Osteoblast (primary cell): ENCODE measurements at regions not wholly inside any gene's neighbourhood (a gene's known extent, or its start where the extent isn't known, plus 50 kb on each side); places are given as distances from the start of the nearest gene placed in this dataset.

ENCODE experiments used
- DNase-seq: peaks from one replicate; pipeline ENCODE4 v3.0.0; 2011; ENCODE audit warnings: low spot score, mixed read lengths; ENCODE audit not compliant: insufficient read length; ENCODE audit errors: missing footprints
- H2AFZ ChIP-seq: 2 replicates; pipeline ENCODE4 v1.6.0; 2011; ENCODE audit warnings: mild to moderate bottlenecking, low read length
- H3K27ac ChIP-seq: 2 replicates; pipeline ENCODE4 v1.5.1; 2011; ENCODE audit warnings: mild to moderate bottlenecking, low read depth, low read length, moderate library complexity
- H3K27me3 ChIP-seq: 2 replicates; pipeline ENCODE4 v1.6.0; 2012; ENCODE audit warnings: mild to moderate bottlenecking, control low read depth, inconsistent platforms, low read length, moderate library complexity; ENCODE audit not compliant: insufficient read depth
- H3K36me3 ChIP-seq: 2 replicates; pipeline ENCODE4 v1.5.1; 2011; ENCODE audit warnings: mild to moderate bottlenecking, low read length, control low read depth, moderate library complexity; ENCODE audit not compliant: insufficient read depth
- H3K4me1 ChIP-seq: 2 replicates; pipeline ENCODE4 v1.5.1; 2011; ENCODE audit warnings: mild to moderate bottlenecking, low read length, control low read depth, moderate library complexity; ENCODE audit not compliant: insufficient read depth
- H3K4me2 ChIP-seq: 2 replicates; pipeline ENCODE4 v1.6.0; 2011; ENCODE audit warnings: mild to moderate bottlenecking, low read length; ENCODE audit not compliant: insufficient read depth
- H3K4me3 ChIP-seq: fragments of 200-600 bp; sonication (generic); 3 replicates; pipeline ENCODE4 v1.5.1; 2012; ENCODE audit warnings: mild to moderate bottlenecking, low read length, inconsistent platforms; ENCODE audit not compliant: insufficient read depth
- H3K79me2 ChIP-seq: 2 replicates; pipeline ENCODE4 v1.6.0; 2012; ENCODE audit warnings: mild to moderate bottlenecking, low read length, control low read depth, inconsistent platforms; ENCODE audit not compliant: insufficient read depth
- H3K9me3 ChIP-seq: 2 replicates; pipeline ENCODE4 v1.5.1; 2011; ENCODE audit warnings: low read depth, low read length, control low read depth
- H4K20me1 ChIP-seq: 2 replicates; pipeline ENCODE4 v1.6.0; 2012; ENCODE audit warnings: mild to moderate bottlenecking, low read length, control low read depth; ENCODE audit not compliant: insufficient read depth
- CTCF ChIP-seq: IDR thresholded peaks from 2 replicates; pipeline ENCODE4 v1.5.1; 2011; ENCODE audit warnings: mild to moderate bottlenecking, low read depth, low read length, moderate library complexity; ENCODE audit errors: extremely low read depth

GRCh38 chr18:8895341-8895740, 190.0 kb downstream of the MTCL1 start:
- Histone ChIP-seq H3K36me3 (no peaks in the 10 kb centered on the region), H3K9me3 (peaks cover 2% of the 10 kb centered on the region), H4K20me1 (no peaks in the 10 kb centered on the region), H3K4me3 (no peak overlapping the region), H3K27me3 (no peaks in the 10 kb centered on the region), H2AFZ (no peak overlapping the region), H3K27ac (no peak overlapping the region), H3K4me1 (peaks cover 19% of the 10 kb centered on the region), H3K4me2 (no peak overlapping the region), H3K79me2 (no peaks in the 10 kb centered on the region)
- TF ChIP-seq CTCF, result no peak
- DNase-seq, result no peak

GRCh38 chr18:8895987-8896619, 190.7 kb downstream of the MTCL1 start:
- Histone ChIP-seq H3K9me3 (peaks cover 2% of the 10 kb centered on the region), H3K4me1 (peaks cover 12% of the 10 kb centered on the region), H3K4me3 (no peak overlapping the region), H3K36me3 (no peaks in the 10 kb centered on the region), H3K27ac (peak overlapping the region; percentile 65), H2AFZ (no peak overlapping the region), H3K27me3 (no peaks in the 10 kb centered on the region), H4K20me1 (no peaks in the 10 kb centered on the region), H3K79me2 (no peaks in the 10 kb centered on the region), H3K4me2 (no peak overlapping the region)
- DNase-seq, result peak; percentile 68
- no peak for TF ChIP-seq CTCF

- Histone ChIP-seq H3K4me3 (no peak overlapping the region), H3K27ac (no peak overlapping the region), H3K79me2 (no peaks in the 10 kb centered on the region), H4K20me1 (no peaks in the 10 kb centered on the region), H3K9me3 (peaks cover 2% of the 10 kb centered on the region), H3K27me3 (no peaks in the 10 kb centered on the region), H2AFZ (no peak overlapping the region), H3K4me1 (peaks cover 9% of the 10 kb centered on the region), H3K36me3 (no peaks in the 10 kb centered on the region), H3K4me2 (no peak overlapping the region)
- TF ChIP-seq CTCF, result peak; percentile 9
- DNase-seq, result no peak
Observed at GRCh38 chr18:8899000-8899399, 193.6 kb downstream of the MTCL1 start.

- H3K27me3 ChIP-seq, result no peaks in the 10 kb centered on the region
Observed at GRCh38 chr18:8900552-8900951, 195.2 kb downstream of the MTCL1 start.

More at GRCh38 chr18:8900552-8900951, 195.2 kb downstream of the MTCL1 start:
- TF ChIP-seq CTCF, result no peak
- peaks cover 4% of the 10 kb centered on the region for H3K4me1 ChIP-seq
- no peaks in the 10 kb centered on the region for H3K36me3 ChIP-seq
- H3K79me2 ChIP-seq, result no peaks in the 10 kb centered on the region
- no peak overlapping the region for H3K4me3 ChIP-seq
- no peak overlapping the region for H2AFZ ChIP-seq
- DNase-seq, result no peak
- H4K20me1 ChIP-seq, result no peaks in the 10 kb centered on the region
- no peak overlapping the region for H3K27ac ChIP-seq
- no peak overlapping the region for H3K4me2 ChIP-seq
- peaks cover 2% of the 10 kb centered on the region for H3K9me3 ChIP-seq
